Upper lobe of left lung (tissue), 4 donors: ENCODE measurements at regions not wholly inside any gene's neighbourhood (a gene's known extent, or its start where the extent isn't known, plus 50 kb on each side); places are given as distances from the start of the nearest gene placed in this dataset.

ENCODE experiments used
- POLR2A ChIP-seq, 4 donors: fragments of 450-650 bp; IDR thresholded peaks; one replicate each; pipeline ENCODE4 v1.5.1; 2016 to 2017; ENCODE audit warnings: antibody characterized with exemption in 4 of 4, mild to moderate bottlenecking in 2 of 4
- POLR2AphosphoS5 ChIP-seq, 2 donors: sonication (generic); formaldehyde crosslinking; IDR thresholded peaks; one replicate each; pipeline ENCODE4 v1.5.1; 2017; ENCODE audit warnings: antibody characterized with exemption in 2 of 2
- TF ChIP-seq, protein P1 (sequence below), 6 experiments: fragments of 450-650 bp in 4 of 6; fragments of 200-600 bp in 2 of 6; sonication (generic) in 2 of 6; IDR thresholded peaks; one replicate each; pipeline ENCODE4 v1.5.1; 2016 to 2019; ENCODE audit warnings: antibody characterized with exemption in 6 of 6

DNA sequence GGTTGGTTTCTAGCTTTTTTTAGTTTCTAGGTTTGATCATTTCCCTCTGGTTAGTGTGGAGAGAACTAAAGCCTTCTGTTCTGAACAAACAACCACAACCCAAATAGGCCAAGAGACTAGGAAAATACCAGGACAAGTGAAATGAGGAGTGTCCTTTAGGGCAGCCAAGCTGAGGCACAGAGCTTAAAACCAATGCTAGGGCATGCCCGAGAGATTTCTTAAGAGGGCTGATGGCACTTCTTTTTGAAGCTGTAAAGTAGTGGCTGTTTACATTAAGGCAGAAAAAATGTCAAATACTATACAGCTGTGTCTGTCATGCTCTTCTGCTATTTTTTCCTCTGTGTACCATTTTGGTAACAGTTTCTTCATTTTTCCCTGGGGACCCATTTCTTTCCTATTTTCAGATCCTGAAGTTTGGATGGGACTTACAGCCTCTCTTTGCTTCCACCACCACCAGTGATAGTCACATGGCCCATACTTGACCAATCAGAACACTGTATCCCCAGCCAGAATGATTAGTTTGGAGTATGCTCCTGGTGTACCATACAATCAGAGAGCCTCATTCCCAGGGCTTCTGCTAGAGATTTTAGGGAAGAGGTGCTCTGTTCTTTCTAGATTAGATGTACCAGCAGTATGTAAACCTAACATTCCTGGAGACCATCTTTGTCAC, 154.4 kb downstream of the BMP2 start:
- TF ChIP-seq, protein P1, sequence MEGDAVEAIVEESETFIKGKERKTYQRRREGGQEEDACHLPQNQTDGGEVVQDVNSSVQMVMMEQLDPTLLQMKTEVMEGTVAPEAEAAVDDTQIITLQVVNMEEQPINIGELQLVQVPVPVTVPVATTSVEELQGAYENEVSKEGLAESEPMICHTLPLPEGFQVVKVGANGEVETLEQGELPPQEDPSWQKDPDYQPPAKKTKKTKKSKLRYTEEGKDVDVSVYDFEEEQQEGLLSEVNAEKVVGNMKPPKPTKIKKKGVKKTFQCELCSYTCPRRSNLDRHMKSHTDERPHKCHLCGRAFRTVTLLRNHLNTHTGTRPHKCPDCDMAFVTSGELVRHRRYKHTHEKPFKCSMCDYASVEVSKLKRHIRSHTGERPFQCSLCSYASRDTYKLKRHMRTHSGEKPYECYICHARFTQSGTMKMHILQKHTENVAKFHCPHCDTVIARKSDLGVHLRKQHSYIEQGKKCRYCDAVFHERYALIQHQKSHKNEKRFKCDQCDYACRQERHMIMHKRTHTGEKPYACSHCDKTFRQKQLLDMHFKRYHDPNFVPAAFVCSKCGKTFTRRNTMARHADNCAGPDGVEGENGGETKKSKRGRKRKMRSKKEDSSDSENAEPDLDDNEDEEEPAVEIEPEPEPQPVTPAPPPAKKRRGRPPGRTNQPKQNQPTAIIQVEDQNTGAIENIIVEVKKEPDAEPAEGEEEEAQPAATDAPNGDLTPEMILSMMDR (IDR thresholded peaks at IDR 0.05), result no peak
- TF ChIP-seq POLR2A (IDR thresholded peaks at IDR 0.05), result no peak
- TF ChIP-seq POLR2AphosphoS5 (IDR thresholded peaks at IDR 0.05), result no peak
